ENCODE measurements at regions not wholly inside any gene's neighbourhood (a gene's known extent, or its start where the extent isn't known, plus 50 kb on each side); places are given as distances from the start of the nearest gene placed in this dataset.

DNA sequence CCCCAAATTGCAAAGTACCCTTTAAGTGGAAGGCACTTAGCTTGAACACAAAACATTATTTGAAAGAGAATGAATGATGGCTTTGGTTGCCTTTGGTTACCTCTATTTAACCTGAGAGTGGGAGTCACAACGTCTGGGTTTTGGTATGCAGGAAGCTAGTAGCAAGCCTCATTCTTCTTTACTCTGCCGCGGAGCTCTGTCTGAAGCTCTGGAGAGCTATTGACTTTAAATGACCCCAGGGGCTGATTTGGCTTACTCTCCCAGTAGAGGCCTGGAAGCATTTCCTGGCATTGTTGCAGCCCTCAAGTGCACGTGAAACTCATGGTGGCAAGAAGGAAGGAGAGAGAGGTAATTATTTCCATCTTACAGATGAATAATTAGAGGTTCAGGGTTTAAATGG, 81.8 kb upstream of the MAGEA4 start:
- no peaks in the 10 kb centered on the region for H3F3A ChIP-seq (ENCODE audit: insufficient read depth, low read length, poor library complexity, severe bottlenecking)
- H4K20me1 ChIP-seq (ENCODE audit: insufficient read depth): no peaks in the 10 kb centered on the region
- no peaks in the 10 kb centered on the region for H3K79me2 ChIP-seq (replicated peaks; ENCODE audit: insufficient read depth, low read length)
- TF ChIP-seq CTCF (IDR thresholded peaks at IDR 0.05; ENCODE audit: poor library complexity, severe bottlenecking) (no peak), EP300 (conservative IDR thresholded peaks at IDR 0.05; ENCODE audit: poor library complexity, severe bottlenecking) (no peak), RAD21 (conservative IDR thresholded peaks at IDR 0.05) (no peak), SMC3 (conservative IDR thresholded peaks at IDR 0.05; ENCODE audit: poor library complexity) (no peak), MXI1 (conservative IDR thresholded peaks at IDR 0.05; ENCODE audit: poor library complexity, severe bottlenecking) (no peak), TAF1 (IDR thresholded peaks at IDR 0.05; ENCODE audit: low read depth) (no peak), EZH2 (IDR thresholded peaks at IDR 0.05; ENCODE audit: borderline replicate concordance, insufficient read depth, low read length, poor library complexity, severe bottlenecking) (no peak), POLR2AphosphoS5 (IDR thresholded peaks at IDR 0.05) (no peak)
- TF ChIP-seq, protein P1, sequence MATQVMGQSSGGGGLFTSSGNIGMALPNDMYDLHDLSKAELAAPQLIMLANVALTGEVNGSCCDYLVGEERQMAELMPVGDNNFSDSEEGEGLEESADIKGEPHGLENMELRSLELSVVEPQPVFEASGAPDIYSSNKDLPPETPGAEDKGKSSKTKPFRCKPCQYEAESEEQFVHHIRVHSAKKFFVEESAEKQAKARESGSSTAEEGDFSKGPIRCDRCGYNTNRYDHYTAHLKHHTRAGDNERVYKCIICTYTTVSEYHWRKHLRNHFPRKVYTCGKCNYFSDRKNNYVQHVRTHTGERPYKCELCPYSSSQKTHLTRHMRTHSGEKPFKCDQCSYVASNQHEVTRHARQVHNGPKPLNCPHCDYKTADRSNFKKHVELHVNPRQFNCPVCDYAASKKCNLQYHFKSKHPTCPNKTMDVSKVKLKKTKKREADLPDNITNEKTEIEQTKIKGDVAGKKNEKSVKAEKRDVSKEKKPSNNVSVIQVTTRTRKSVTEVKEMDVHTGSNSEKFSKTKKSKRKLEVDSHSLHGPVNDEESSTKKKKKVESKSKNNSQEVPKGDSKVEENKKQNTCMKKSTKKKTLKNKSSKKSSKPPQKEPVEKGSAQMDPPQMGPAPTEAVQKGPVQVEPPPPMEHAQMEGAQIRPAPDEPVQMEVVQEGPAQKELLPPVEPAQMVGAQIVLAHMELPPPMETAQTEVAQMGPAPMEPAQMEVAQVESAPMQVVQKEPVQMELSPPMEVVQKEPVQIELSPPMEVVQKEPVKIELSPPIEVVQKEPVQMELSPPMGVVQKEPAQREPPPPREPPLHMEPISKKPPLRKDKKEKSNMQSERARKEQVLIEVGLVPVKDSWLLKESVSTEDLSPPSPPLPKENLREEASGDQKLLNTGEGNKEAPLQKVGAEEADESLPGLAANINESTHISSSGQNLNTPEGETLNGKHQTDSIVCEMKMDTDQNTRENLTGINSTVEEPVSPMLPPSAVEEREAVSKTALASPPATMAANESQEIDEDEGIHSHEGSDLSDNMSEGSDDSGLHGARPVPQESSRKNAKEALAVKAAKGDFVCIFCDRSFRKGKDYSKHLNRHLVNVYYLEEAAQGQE (IDR thresholded peaks at IDR 0.05; ENCODE audit: borderline replicate concordance): no peak
- no peaks in the 10 kb centered on the region for H3K9me2 ChIP-seq (ENCODE audit: insufficient read depth, low read length)
- no peaks in the 10 kb centered on the region for H3K36me3 ChIP-seq (ENCODE audit: insufficient read depth, low read length)
- no peaks in the 10 kb centered on the region for H3K9me3 ChIP-seq (ENCODE audit: low read length)
- no peak overlapping the region for H3K9ac ChIP-seq (ENCODE audit: low read length)
- no peak overlapping the region for H3K4me3 ChIP-seq (ENCODE audit: low read length)
- no peaks in the 10 kb centered on the region for H3K27me3 ChIP-seq (ENCODE audit: insufficient read depth, low read depth, low read length)
- H3K27ac ChIP-seq (ENCODE audit: low read length): no peak overlapping the region
- H3K4me2 ChIP-seq (ENCODE audit: low read length): no peak overlapping the region
- no peak overlapping the region for H2AFZ ChIP-seq (ENCODE audit: low read depth, low read length)

DNA sequence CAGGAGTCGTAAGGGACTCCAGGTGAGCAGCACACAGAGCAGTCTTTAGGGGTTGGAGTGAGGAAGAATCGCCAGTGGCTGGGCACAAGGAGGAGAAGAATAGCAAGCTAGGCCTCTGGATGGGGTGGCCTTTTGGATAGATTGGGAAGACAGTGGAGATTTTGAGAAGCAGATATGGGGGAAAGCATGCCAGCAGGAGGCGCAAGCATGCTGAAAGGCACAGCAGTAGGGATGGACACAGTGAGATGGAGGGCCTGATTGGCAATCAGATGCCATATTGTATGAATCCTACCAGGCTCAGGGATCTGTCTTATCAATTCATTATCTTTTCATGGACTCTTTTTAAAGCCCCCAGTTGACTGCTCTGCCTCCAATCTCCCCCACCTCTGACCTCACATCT, 60.4 kb upstream of the MAGEA4 start:
- Histone ChIP-seq H2AFZ (ENCODE audit: low read depth, low read length) (no peak overlapping the region), H3K9me3 (ENCODE audit: low read length) (no peaks in the 10 kb centered on the region), H3K9ac (ENCODE audit: low read length) (no peak overlapping the region), H3F3A (ENCODE audit: insufficient read depth, low read length, poor library complexity, severe bottlenecking) (no peaks in the 10 kb centered on the region), H3K4me2 (ENCODE audit: low read length) (no peak overlapping the region), H4K20me1 (ENCODE audit: insufficient read depth) (no peaks in the 10 kb centered on the region), H3K36me3 (ENCODE audit: insufficient read depth, low read length) (no peaks in the 10 kb centered on the region), H3K27ac (ENCODE audit: low read length) (no peak overlapping the region), H3K9me2 (ENCODE audit: insufficient read depth, low read length) (no peaks in the 10 kb centered on the region), H3K79me2 (replicated peaks; ENCODE audit: insufficient read depth, low read length) (no peaks in the 10 kb centered on the region), H3K27me3 (ENCODE audit: insufficient read depth, low read depth, low read length) (no peaks in the 10 kb centered on the region), H3K4me3 (ENCODE audit: low read length) (no peak overlapping the region)
- TF ChIP-seq RAD21 (conservative IDR thresholded peaks at IDR 0.05) (no peak), CTCF (IDR thresholded peaks at IDR 0.05; ENCODE audit: poor library complexity, severe bottlenecking) (no peak), POLR2AphosphoS5 (IDR thresholded peaks at IDR 0.05) (no peak), MXI1 (conservative IDR thresholded peaks at IDR 0.05; ENCODE audit: poor library complexity, severe bottlenecking) (no peak), SMC3 (conservative IDR thresholded peaks at IDR 0.05; ENCODE audit: poor library complexity) (no peak), EP300 (conservative IDR thresholded peaks at IDR 0.05; ENCODE audit: poor library complexity, severe bottlenecking) (no peak), EZH2 (IDR thresholded peaks at IDR 0.05; ENCODE audit: borderline replicate concordance, insufficient read depth, low read length, poor library complexity, severe bottlenecking) (no peak), TAF1 (IDR thresholded peaks at IDR 0.05; ENCODE audit: low read depth) (no peak)
- TF ChIP-seq, protein P1 (IDR thresholded peaks at IDR 0.05; ENCODE audit: borderline replicate concordance): no peak
